ENCODE measurements at regions not wholly inside any gene's neighbourhood (a gene's known extent, or its start where the extent isn't known, plus 50 kb on each side); places are given as distances from the start of the nearest gene placed in this dataset.
"Not testable (repeated sequence)": the region's sequence is repeated elsewhere in the genome, so short reads cannot be mapped to it uniquely, and the experiment has no call there.

DNA sequence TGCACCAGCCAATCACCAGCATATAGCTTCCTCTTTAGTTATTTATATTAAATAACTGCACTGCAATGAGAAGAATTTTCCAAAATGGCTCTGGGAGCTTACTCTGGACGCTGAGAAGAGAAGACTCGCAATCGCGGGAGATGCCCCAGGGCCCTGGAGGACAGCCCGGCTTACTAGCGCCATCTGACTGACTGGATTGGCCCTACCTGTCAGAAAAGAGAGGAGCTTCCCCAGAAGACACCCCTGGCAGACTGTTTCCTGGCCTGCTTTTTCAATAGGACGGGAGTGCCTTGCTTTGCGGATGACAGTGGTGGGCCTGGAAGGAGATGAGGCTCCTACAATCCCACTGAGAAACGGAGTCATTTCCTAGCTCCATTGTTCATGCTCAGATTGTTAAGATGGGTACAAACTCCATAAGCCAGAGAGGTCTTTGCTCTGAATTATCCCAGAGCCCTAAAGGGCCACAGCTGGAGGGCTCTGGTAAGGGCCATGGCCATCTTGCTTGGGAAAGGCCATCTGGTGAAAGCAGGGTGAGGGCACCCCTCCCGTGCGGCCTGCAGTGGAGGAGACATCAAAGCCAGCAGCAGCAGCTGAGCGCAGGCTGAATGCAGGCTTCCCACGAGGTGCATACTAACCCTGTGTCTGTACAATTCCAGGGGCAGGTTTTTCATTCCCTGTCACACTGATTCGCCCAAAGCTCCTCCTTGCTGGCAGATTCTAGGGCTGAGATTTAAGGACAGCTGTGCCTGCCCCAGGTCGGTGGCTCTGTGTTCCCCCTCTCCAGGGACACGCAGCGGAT is 92.1 kb downstream of the GALR1 start:
- no peaks in the 10 kb centered on the region for H3K36me3 ChIP-seq
- TF ChIP-seq, protein P1, sequence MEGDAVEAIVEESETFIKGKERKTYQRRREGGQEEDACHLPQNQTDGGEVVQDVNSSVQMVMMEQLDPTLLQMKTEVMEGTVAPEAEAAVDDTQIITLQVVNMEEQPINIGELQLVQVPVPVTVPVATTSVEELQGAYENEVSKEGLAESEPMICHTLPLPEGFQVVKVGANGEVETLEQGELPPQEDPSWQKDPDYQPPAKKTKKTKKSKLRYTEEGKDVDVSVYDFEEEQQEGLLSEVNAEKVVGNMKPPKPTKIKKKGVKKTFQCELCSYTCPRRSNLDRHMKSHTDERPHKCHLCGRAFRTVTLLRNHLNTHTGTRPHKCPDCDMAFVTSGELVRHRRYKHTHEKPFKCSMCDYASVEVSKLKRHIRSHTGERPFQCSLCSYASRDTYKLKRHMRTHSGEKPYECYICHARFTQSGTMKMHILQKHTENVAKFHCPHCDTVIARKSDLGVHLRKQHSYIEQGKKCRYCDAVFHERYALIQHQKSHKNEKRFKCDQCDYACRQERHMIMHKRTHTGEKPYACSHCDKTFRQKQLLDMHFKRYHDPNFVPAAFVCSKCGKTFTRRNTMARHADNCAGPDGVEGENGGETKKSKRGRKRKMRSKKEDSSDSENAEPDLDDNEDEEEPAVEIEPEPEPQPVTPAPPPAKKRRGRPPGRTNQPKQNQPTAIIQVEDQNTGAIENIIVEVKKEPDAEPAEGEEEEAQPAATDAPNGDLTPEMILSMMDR (IDR thresholded peaks at IDR 0.05; ENCODE audit: low read depth, low read length): no peak
- no peaks in the 10 kb centered on the region for H3K27me3 ChIP-seq
- H3K4me3 ChIP-seq (ENCODE audit: low read depth, low read length): no peak overlapping the region
- peak; percentile 35 for DNase-seq
- peaks cover 18% of the 10 kb centered on the region for H3K4me1 ChIP-seq
- H3K9me3 ChIP-seq: no peaks in the 10 kb centered on the region; the same call in 1 of the 2 replicates

DNA sequence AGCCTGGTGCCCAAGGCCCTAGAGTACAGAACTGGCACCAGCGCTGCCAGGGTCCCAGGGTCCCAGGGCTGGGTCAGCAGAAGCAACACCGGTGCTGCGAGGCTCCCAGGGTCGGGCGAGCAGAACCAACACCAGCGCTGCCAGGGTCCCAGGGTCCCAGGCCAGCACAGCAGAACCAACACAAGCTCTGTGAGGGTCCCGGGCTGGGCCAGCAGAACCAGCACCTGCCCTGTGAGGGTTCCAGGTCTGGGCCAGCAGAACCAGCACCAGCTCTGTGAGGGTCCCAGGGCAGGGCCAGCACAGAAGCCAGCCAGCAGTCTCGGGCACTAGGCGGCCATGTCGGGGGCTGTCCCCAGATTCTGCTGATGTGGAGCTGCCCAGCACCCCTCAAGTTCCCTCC is 93.1 kb downstream of the GALR1 start:
- TF ChIP-seq, protein P1 (IDR thresholded peaks at IDR 0.05; ENCODE audit: low read depth, low read length): no peak

DNA sequence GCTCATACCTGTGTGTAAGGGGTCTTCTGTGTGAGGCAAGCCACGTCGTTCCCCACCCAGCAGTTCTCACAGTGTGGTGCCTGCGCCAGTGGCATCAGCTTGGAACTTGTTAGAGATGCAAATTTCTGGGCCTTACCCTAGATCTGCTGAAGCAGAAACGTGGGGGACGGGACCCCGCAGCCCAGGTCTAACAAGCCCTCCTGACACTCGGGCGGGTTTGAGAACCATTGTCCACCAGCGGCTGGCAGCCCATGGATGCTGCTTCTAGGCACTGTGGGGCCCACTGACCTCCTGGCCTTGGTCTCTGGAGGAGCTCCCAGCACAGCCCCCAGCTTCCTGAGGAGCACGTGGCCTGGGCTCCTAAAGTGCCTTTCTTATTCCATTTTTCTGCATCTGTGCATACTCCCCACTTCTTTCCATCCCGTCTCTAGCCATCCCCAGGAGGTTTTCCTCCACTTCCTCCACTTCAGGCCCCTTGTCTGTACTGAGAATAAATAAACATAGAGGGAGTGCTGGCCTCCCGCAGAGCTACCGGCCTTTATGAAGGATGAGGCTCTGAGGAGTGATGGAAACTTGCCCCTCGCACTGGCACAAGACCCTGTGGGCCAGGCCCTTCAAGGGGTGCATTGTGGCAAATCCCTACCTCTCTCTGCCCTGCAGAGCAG is 94.3 kb downstream of the GALR1 start:
- H3K4me3 ChIP-seq (ENCODE audit: low read depth, low read length): no peak overlapping the region

More for the DNA sequence above, 93.1 kb downstream of the GALR1 start:
- Histone ChIP-seq H3K9me3 (no peaks in the 10 kb centered on the region), H3K4me1 (peaks cover 18% of the 10 kb centered on the region), H3K36me3 (no peaks in the 10 kb centered on the region), H3K4me3 (ENCODE audit: low read depth, low read length) (no peak overlapping the region), H3K27me3 (no peaks in the 10 kb centered on the region)
- no peak for DNase-seq

DNA sequence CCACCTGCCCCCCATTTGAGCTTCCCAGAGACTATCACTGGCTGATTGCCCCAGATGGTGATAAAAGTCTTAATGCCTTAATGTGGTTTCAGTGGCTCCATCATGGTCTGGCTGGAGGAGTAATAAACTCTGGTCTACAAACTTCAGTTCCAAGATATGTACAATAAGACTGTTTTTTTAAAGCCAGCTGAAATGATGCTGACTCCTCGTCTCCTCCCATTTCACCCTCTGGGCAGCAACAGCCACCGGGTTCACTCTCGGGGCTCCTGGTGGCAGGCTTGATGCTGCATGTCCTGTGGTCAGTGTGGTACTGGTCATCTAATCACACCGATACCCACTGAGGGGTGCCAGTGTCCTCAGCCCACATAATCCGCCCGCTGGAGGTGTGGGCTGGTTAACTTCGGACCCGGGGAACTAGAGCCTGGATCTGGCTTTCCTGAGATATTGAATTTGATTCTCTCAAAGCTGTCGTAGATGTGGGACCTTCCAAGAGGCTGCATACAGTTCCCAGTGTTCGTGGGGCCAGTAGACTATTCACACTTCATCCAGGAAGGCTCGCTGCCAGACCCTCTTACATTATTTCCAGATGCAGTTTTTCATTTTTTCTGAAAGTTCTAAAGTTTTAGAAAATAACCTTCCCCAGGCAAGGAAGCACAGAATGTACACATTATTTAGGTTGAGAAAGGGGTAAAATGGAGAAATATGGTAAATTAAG is 95.3 kb downstream of the GALR1 start:
- Histone ChIP-seq H3K4me1 (peaks cover 18% of the 10 kb centered on the region), H3K36me3 (no peaks in the 10 kb centered on the region), H3K4me3 (ENCODE audit: low read depth, low read length) (no peak overlapping the region), H3K9me3 (no peaks in the 10 kb centered on the region), H3K27me3 (no peaks in the 10 kb centered on the region)
- peak; percentile 66 for DNase-seq
- TF ChIP-seq, protein P1 (IDR thresholded peaks at IDR 0.05; ENCODE audit: low read depth, low read length): no peak

More for the DNA sequence above, 94.3 kb downstream of the GALR1 start:
- Histone ChIP-seq H3K27me3 (no peaks in the 10 kb centered on the region), H3K4me1 (peaks cover 18% of the 10 kb centered on the region), H3K36me3 (no peaks in the 10 kb centered on the region), H3K9me3 (no peaks in the 10 kb centered on the region)
- no peak for DNase-seq
- TF ChIP-seq, protein P1 (IDR thresholded peaks at IDR 0.05; ENCODE audit: low read depth, low read length): no peak

DNA sequence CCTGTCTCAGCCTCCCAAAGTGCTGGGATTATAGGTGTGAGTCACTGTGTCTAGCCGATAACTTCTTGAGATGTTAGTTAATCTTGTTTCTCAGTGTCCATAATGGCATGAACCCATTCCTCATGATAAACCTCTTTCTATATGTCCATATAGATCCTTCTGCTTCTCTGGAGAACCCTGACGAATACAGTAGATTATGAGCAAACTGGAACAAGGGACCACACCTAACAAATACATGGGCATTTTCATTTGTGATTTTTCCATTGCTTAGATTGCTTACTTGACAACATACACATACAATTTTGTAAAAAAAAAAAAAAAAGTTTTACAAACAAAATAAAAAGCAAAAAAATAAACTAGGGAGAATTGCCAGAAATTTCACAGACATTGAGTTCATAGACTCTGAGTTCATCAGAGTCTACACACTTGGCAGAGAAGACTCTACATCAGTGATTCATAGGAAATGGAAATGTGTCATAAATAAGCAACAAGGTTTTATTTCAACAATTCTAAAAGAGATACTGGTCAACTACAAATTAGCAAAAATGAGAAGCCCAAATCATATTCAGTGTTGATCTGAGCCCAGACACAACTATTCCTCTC is 96.7 kb downstream of the GALR1 start:
- H3K4me3 ChIP-seq (ENCODE audit: low read depth, low read length): no peak overlapping the region
- H3K9me3 ChIP-seq: no peaks in the 10 kb centered on the region
- TF ChIP-seq, protein P1 (IDR thresholded peaks at IDR 0.05; ENCODE audit: low read depth, low read length): no peak
- no peaks in the 10 kb centered on the region for H3K36me3 ChIP-seq
- H3K27me3 ChIP-seq: no peaks in the 10 kb centered on the region
- DNase-seq: no peak
- peaks cover 18% of the 10 kb centered on the region for H3K4me1 ChIP-seq

DNA sequence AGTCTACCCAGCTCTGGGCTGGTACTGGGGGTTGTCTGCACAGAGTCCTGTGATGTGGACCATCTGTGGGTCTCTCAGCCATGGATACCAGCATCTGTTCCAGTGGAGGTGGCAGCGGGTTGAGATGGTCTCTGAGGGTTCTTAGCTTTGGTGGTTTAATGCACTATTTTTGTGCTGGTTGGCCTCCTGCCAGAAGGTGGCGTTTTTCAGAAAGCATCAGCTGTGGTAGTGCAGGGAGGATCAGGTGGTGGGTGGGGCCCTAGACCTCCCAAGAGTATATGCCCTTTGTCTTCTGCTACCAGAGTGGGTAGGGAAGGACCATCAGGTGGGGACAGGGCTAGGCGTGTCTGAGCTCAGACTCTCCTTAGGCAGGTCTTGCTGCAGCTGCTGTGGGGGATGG is 103.7 kb downstream of the GALR1 start:
- H3K9me3 ChIP-seq; DNase-seq; H3K4me3 ChIP-seq (ENCODE audit: low read depth, low read length); H3K4me1 ChIP-seq; H3K27me3 ChIP-seq; H3K36me3 ChIP-seq: not testable (repeated sequence)

Measured in BE2C (cell line).